ENCODE measurements at regions not wholly inside any gene's neighbourhood (a gene's known extent, or its start where the extent isn't known, plus 50 kb on each side); places are given as distances from the start of the nearest gene placed in this dataset.

DNA sequence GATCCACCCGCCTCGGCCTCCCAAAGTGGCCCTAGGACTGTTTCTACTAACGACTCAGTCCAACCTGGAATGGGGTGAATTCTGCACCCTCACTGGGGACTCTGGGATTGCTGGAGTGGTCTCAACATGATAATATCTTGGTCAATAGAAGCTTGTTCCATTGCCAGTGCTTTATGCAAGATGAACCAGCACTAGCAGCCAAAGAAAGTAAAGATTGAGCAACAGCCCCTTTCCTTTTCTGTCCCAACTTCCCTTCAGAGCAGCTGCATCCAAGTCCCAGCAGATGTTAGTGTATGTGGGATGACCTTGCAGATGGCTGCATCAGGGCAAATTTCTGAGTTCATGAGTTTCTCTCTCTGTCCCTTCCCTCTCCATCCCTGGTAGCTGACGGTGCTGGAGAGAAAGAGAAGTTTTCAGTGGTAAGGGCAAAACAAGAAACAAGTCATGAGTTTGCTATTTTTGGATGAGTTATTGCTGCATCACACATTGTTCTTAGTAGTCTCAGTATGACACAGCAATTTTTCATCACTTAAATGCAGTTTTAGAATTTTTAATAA, 183.6 kb upstream of the EDNRB start:
- Histone ChIP-seq H3K79me2 (ENCODE audit: insufficient read depth, low read length) (no peaks in the 10 kb centered on the region), H3K9ac (ENCODE audit: insufficient read depth, low read depth, low read length) (no peak overlapping the region), H3K27me3 (ENCODE audit: control insufficient read depth in 1 of 2, insufficient read depth in 2 of 2, low read length in 2 of 2) (no peaks in the 10 kb centered on the region), H3K4me2 (ENCODE audit: low read depth, low read length) (no peak overlapping the region), H3K4me1 (ENCODE audit: insufficient read depth, low read length) (no peaks in the 10 kb centered on the region), H3K36me3 (replicated peaks in 1 of 2; ENCODE audit: control insufficient read depth in 1 of 2, insufficient read depth in 2 of 2, low read length in 2 of 2) (no peaks in the 10 kb centered on the region), H2AFZ (ENCODE audit: low read length) (no peak overlapping the region), H4K20me1 (ENCODE audit: insufficient read depth, low read length) (no peaks in the 10 kb centered on the region; the same call in 1 of the 2 replicates), H3K27ac (ENCODE audit: extremely low read length, insufficient read depth, low read length) (no peak overlapping the region), H3K4me3 (replicated peaks in 1 of 3; ENCODE audit: insufficient read depth in 1 of 3, low read depth in 2 of 3, low read length in 3 of 3) (no peak overlapping the region), H3K9me3 (ENCODE audit: low read length) (no peaks in the 10 kb centered on the region; the same call in 1 of the 2 replicates)
- 6% methylated on average over 4 of the region's 4 CpGs for WGBS (ENCODE audit: low lambda C conversion rate)
- ATAC-seq (no peak), FAIRE-seq (no peak), DNase-seq (ENCODE audit: low spot score) (no peak)
- POLR2A ChIA-PET, result no interaction called here
- in situ Hi-C loops (cut with HindIII; ENCODE audit: extremely low pct_ligation_motif_present, low pct_unique_long_range_greater_than_20kb) (loop anchor here (25.0 kb wide), 1 partner anchor 490 kb away; no protein-coding TSS in a partner anchor), intact Hi-C loops (cut with micrococcal nuclease; ENCODE audit: unreplicated experiment) (no loop called here)
- BruUV-seq (replicated peaks), result no TSS peak
- CTCF ChIA-PET (ENCODE audit: low intra/inter-chr PET ratio, low total read pairs), result no interaction called here
- TF ChIP-seq ZNF550 (CRISPR knock-in tag; IDR thresholded peaks at IDR 0.05; ENCODE audit: borderline replicate concordance), result no peak
- no peak for TF ChIP-seq CHD4 (IDR thresholded peaks at IDR 0.05; ENCODE audit: borderline replicate concordance, low read length)
- TF ChIP-seq MTF2 (CRISPR knock-in tag; IDR thresholded peaks at IDR 0.05; ENCODE audit: borderline replicate concordance), result no peak
- TF ChIP-seq NFE2L2 (IDR thresholded peaks at IDR 0.05; ENCODE audit: low read length), result peak; percentile 65
- no peak for TF ChIP-seq YEATS2 (CRISPR knock-in tag; IDR thresholded peaks at IDR 0.05; ENCODE audit: borderline replicate concordance)
- TF ChIP-seq CHD2 (IDR thresholded peaks at IDR 0.05; ENCODE audit: low read depth, low read length), result no peak
- no peak for TF ChIP-seq ZNF724P (CRISPR knock-in tag; IDR thresholded peaks at IDR 0.05; ENCODE audit: borderline replicate concordance)
- TF ChIP-seq SP2 (CRISPR knock-in tag; IDR thresholded peaks at IDR 0.05), result no peak
- no peak for TF ChIP-seq FOXP1 (IDR thresholded peaks at IDR 0.05)
- TF ChIP-seq FOXP1 (CRISPR knock-in tag; IDR thresholded peaks at IDR 0.05), result no peak
- TF ChIP-seq ZSCAN25 (CRISPR knock-in tag; IDR thresholded peaks at IDR 0.05), result no peak
- TF ChIP-seq ZNF383 (CRISPR knock-in tag; IDR thresholded peaks at IDR 0.05; ENCODE audit: borderline replicate concordance), result no peak
- TF ChIP-seq ZNF782 (CRISPR knock-in tag; IDR thresholded peaks at IDR 0.05; ENCODE audit: borderline replicate concordance), result no peak
- TF ChIP-seq MAFK (conservative IDR thresholded peaks at IDR 0.05 in 1 of 2, IDR thresholded peaks at IDR 0.05 in 1 of 2; ENCODE audit: low read length in 2 of 2), result 0 out of 4 replicates have a peak, but pooled peaks of 1 of the 2 experiments have one; percentile 24
- TF ChIP-seq, protein P1, sequence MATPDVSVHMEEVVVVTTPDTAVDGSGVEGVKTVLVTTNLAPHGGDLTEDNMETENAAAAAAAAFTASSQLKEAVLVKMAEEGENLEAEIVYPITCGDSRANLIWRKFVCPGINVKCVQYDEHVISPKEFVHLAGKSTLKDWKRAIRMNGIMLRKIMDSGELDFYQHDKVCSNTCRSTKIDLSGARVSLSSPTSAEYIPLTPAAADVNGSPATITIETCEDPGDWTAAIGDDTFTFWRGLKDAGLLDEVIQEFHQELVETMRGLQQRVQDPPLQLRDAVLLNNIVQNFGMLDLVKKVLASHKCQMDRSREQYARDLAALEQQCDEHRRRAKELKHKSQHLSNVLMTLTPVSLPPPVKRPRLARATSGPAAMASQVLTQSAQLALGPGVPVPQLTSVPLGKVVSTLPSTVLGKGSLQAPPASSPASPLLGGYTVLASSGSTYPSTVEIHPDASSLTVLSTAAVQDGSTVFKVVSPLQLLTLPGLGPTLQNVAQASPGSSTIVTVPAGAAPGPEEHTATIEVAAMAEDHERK (CRISPR knock-in tag; IDR thresholded peaks at IDR 0.05; ENCODE audit: low read depth), result no peak

Measured in HepG2 (cell line).